NCI-H1930 (cell line): ENCODE measurements at regions not wholly inside any gene's neighbourhood (a gene's known extent, or its start where the extent isn't known, plus 50 kb on each side); places are given as distances from the start of the nearest gene placed in this dataset.

Experiments
- DNase-seq, 2 experiments: peaks; one replicate each; lab custom pipeline; 2025; lab: John Stamatoyannopoulos, UW

DNA sequence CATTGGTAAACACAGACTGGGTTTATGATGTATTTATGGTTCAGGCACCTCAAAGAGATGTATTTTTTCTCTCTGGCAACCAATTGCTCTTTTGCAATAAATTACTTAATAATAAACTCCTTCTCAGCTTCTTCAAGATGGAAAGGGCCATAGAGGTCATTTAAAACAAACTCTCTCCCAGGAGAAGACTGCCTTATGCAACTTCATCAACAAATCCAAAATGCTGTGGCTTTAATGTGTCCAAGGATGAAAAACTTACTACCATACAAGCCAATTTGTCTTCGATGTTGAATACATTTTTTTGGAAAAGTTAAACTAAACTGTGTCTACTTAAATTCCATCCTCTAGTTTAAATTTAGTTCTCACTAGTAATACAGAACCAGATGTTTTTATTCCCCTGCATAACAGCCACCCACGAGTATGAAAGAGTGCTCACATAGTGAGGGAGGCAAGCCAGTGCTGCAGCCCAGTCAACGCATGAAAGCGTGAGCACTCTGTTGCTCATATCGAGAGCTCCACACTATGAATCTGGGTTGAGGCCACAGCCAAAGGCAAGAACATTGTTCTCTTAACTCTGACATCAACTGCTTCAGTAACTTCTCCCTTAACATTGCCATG is 761.3 kb upstream of the GRM7 start:
- DNase-seq, result no peak

DNA sequence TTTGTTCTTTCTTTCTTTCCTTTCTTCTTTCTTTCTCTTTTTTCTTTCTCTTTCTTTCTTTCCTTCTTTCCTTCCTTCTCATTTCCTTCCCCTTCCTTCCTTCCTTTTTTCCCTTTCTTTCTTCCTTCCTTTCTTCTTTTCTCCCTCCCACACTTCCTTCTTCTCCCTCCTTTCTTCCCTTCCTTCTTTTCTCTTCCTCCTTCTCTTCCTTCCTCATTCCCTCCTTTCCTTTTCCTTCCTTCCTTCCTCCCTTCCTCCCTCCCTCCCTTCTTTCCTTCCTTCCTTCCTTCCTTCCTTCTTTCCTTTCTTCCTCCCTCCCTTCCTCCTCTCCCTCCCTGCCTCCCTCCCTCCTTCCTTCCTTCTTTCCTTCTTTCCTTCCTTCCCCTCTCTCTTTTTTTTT is 755.7 kb upstream of the GRM7 start:
- DNase-seq, result no peak

DNA sequence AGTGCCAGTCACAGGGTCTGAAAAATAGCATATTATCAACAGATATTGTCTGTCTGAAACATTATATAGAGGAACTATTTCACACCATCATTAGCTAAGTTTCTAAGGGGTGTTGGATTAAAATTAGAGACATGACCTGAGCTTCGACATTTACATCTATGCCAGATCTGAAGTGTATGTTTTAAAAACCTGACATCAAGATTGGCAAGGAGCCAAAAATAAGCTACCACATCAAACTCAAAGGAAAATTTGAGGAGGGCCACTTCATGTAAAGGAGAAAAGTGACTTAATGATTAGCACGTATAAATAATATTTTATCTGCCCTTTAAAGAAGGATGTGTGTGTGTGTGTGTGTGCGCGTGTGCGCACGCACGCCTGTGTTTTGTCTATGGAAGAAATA is 752.0 kb upstream of the GRM7 start:
- DNase-seq, result no peak

DNA sequence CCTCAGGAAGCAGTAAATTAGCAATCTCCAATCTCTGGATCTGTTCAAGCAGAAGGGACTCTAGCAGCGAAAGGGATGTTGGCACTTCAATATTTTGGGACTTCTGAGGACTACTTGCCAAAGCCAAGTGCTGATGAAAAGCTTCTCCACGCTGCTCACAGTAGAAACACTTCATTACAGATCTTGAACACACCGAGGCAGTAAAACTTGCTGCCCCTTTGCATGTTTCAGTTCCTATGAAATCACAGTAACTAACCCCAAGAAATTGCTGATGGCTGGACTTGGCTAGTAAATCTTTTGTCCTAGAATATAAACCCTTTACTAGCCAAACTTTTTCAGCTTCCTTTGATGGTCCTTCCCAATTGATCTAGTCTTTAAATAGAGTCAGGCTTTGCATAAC is 750.5 kb upstream of the GRM7 start:
- no peak for DNase-seq

DNA sequence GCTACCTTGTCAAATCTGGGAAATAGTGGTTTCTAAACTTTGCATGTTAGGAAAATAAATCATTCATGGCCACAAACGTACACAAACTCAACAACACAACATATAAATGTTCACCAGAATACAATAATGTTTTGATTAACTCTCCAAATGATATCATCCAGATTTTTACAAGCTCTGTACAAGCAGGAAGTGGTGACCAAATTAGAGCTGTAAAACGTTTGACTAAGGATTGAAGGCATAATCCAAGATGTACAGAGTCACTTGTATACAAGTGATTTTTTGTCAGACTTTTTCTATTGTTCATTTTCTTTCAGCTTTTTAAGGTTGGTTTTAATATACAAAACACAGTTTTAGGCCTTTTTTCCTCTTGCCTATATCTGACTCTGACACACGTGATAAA is 748.4 kb upstream of the GRM7 start:
- DNase-seq, result no peak

DNA sequence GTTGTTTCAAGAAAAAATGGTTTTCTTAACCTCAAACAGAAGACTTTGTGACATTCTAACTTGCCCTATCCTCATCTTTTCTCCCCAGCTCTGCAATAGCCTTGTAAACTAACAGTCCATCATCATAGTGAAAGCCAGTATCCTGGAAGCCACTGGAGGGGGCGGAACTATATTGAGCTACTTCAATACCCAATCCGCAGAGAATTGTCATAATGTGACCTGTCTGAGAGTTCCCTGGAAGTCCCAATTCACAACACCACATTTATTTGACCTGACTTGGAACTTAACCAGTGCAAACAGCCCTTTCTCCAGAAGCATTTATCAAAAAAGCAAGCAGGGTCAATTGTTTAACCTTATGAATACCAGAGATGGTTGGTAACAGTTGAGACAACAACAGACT is 747.6 kb upstream of the GRM7 start:
- no peak for DNase-seq

DNA sequence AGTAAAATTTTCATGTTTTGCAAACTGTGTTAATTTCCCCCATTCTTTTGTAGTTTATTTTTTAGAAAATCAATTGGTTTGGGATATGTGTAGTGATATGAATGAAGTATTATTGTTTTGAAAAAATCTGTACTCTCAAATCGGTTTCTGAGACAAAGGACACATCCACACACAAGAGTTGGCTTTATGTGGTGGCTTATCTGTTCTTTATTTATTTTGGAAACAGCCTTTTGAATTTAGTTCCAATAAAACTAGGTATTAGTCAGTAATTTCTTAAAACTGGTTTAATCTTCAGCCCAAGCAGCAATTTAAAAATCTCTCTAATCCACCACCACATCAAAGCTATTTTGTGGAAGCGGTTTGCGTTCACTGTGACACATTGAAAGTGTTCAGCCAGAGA is 741.5 kb upstream of the GRM7 start:
- no peak for DNase-seq

DNA sequence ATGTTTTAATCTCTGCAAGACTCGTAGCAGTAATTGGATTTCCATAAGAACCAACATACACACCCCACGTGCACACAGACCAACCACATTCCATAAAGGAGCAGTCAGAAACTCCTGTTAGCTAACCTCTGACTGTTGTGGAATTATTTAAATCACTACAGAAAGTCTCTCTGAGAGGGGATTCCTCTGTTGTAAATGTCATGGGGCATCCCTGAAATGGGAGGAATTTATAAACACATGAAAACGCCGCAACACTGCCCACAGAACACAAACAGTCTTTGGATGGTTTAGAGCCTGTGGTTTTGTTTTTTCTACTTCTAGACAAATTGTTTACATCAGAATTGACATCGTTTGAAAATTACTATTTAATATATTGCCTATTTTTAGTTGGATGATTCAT is 740.1 kb upstream of the GRM7 start:
- DNase-seq, result no peak

DNA sequence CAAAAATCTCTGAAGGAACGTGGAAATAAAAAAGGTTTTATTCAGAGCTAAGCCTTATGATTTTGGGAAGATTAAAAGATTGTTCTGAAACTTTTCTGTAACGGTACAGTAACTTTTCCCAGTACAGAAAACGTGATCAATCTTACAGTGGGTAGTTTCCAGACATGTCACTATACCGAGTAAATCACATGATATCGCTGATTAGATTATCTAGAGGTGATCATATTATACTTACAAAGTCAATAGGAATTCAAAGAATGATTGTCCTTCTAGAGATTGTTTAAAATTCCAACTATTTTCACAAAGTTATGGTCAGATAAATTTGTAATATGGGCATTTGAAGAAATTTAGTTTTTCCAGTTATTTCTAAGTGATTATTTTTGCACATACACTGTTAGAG is 736.0 kb upstream of the GRM7 start:
- DNase-seq, result no peak

DNA sequence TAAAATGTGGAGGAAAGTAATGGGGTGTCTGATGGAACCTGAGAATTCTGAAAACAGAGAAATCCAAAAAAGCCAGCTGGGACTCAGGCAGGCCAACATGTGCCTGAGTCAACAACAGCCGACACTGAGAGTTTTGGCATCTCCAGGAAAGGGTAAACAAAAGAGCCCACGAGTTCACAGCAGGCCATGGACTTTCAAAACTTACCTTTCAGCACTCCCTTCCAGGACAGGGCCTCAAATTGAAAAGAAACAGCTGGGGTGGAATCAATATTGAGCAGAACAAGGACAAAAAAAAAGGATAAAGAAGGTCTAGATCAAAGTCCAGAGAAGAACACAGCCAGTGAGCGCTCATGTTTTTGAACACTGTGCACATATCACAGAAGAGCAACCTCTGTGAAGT is 735.4 kb upstream of the GRM7 start:
- DNase-seq, result no peak

DNA sequence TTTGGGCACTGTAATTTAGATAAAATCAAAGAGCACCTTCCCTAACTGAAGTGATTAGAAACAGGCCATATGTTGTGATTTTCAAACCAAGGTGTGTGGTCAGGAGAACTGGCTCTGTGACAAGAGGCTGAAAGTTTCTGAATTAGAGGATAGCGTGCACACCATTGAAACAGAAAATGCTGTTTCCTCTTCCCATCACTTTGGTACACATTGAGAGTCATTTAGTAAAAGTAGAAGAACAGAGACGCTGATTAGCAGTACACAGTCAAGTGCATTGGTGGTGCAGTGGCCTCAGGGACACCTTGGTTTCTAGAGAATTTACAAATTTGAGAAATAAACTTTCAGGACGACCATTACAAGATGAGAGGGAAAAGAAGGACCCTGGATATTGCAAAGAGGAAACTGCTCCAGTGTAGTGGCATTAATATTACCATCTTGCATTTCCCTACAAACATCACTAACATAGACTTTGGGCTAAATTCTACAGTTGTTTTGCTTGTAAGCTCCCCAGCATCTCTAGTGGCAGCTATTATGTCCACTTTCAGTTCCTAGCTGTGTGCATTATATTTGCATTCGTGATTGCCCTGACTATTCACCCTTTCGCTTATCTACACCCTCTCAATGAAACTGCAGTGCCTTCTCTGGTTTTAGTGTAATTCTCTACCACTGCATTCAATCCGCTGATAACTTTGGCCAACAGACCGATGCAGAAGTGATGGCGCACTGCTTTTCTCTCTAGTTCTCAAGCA is 728.1 kb upstream of the GRM7 start:
- DNase-seq, result no peak

DNA sequence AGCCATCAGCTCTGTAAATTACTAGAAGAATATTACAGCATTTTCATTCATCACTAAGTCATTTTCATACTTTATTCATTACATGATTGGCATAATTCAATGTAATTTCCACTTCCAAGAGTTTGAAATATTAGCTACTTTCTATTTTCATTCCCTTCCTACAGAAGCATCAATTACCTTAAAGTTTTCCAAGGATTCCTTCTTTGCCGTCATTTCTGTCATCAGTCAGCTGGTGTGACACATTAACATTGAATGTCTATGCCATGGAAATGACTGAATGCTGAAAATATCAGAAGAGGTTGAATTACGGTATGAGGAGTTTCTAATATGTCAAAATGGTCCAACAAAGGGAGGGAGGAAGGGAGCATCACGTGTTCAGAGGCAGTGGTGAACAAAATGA is 718.2 kb upstream of the GRM7 start:
- DNase-seq, result no peak

DNA sequence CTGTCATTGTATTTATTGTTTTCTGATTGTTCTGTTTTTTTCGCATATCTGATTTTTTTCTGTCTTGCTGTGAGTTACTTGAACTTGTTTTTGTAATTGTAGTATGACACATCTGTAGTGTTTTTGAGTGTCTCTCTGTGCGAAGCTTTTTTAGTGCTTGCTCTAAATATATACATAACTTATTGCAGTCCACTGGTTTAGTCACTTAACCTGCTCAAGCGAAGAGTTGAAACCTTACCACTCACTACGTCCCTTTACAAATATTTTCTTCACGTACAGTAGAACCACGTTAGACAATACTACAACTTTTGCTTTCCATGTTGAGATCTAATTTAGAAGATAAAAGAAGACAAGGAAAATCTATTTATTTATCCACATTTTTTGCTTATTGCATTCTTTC is 713.0 kb upstream of the GRM7 start:
- no peak for DNase-seq

DNA sequence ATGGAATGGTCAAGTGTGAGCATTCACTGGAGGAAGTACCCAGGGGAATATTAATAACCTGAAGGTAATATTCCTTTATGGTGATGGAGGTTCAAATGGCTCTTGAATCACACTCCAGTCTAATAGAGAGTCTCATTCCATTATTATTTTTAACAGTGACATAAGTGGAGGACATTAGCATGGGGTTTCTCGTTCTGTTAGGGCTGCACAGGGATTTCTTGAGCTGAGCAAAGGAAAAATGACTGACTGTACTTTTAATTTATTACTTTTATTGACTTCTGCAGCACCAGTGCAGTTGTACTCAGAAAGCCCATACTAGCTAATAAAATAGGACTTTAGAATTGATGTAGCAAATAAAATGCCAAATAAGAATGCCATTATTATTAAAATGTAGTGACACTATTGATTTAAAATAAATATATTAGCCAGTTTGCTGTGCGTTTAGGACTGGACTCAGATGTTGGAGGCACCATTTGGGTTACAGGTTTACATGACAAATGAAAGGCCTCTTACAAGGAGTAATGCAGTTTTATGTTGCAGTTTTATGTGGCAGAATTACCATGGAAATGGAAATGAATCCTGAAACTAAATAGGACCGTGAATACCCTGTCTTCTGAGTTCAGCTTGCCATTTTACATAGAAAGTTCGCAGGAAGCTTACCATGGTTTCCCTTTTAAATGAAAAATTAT is 705.1 kb upstream of the GRM7 start:
- DNase-seq, result no peak

DNA sequence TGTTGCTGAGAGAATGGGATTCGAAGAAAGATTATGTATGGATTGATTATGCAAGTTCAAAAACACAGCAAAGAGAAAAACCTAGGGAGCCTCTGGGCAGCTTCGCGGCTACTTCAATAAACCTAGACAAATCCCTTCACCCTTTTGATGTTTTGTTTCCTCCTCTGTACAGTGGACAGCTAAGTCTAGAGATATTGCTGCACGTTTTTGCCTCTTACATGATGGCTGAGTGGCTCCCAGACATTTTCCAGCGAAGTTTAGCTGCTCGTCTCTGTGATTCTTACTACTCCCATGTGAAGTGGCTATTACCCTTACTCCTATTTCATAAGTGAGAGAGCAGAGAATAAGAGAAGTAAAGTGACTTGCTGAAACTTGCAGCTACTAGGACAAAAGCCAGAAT is 695.0 kb upstream of the GRM7 start:
- DNase-seq, result no peak

DNA sequence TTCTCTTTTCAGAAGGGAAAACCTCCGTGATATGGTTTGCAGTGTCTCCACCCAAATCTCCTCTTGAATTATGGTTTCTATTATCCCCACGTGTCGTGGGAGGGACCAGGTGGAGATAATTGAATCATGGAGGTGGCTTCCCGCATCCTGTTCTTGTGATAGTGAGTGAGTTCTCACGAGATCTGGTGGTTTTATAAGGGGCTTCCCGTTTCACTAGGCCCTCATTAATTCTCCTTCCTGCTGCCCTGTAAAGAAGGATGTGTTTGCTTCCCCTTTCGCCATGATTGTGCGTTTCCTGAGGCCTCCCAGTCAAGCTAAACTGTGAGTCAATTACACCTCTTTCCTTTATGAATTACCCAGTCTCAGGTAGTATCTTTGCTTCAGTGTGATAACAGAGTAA is 692.7 kb upstream of the GRM7 start:
- no peak for DNase-seq

DNA sequence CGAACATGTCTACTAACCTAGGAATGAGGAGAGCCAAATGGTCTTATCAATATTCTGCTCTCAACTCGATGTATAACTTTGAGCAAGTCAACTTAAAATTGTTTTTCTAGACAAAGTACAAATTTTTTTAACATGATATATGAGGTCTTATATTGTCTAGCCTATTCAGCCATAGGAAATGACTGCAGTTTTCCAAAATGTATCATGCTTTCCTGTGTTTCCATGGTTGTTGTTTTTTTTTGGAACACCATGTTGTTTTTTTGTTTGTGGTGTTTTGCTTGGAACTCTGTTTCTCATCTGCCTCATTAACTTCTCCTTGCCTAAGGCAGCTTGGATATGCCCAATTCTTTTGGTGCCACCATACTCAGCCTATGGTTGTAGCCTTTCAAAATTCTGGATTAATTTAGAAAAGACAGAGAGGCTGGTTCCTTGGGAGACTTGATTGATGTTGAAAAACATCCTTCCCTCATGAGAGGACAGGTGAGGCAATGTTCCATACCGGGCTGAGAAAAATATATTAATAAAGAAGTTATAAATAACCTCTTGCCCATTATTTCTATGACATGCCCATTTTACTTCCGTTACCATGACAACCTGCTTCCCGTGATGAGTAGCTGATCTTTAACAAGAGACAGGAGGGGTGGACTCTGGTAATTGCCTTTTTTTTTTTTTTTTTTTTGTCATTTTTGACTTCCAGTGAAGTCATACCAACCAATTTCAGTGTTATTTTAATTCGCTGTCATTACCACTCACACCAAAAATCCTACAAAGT is 687.9 kb upstream of the GRM7 start:
- DNase-seq, result no peak

DNA sequence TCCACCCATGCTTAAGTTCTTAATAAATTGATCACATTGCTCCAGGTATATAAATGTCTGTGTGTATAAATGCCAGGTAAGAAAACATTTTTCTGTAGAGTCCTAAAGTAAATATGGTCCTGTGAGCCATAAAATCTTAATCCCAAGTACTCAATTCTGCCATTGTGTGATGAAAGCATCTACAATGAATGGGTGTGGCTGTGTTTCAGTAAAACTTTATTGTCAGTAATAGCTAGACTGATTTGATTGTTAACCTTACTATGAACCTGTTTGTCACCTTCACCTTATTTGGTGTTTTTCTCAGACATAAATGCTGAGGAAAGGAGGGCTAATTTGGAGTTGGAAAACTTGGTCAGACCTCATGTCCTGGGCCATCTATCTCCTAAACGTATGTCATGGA is 683.5 kb upstream of the GRM7 start:
- DNase-seq, result no peak

DNA sequence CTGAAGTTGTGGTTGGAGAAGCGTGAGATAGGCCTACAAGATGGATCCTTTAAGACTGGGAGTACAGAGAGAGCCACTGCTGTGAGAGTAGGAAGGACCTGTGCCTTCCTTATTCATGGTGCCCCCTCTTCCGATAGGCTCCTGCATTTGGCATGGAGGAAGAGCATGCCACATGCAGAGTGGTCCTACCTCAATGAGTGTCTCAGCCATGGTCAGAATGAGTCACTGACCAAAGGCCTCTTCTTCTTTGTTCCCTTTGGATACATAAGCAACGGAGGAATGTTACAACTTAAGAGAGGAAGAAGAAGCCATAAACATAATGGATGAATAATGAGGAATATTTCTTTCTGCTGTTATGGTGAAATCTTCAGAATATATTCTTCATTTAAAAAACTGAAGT is 681.2 kb upstream of the GRM7 start:
- DNase-seq, result no peak

DNA sequence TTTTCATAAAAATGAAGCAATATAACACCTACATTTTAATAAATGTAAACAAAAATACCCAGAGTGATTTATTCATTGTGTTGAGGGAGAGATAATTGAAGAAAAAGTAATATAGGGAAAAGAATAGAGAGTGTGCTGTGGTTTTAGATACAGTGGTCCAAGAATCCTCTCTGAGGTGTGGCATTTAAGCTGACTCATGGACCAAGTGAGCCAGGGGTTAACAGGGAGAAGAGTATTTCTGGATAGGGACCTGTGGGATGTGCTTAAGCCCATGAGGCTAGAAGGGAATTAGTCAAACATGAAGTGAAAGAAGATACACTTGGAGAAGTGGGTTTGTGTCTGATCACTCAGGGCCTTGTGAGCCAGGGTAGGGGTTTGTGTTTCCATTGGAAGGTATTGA is 680.7 kb upstream of the GRM7 start:
- no peak for DNase-seq

DNA sequence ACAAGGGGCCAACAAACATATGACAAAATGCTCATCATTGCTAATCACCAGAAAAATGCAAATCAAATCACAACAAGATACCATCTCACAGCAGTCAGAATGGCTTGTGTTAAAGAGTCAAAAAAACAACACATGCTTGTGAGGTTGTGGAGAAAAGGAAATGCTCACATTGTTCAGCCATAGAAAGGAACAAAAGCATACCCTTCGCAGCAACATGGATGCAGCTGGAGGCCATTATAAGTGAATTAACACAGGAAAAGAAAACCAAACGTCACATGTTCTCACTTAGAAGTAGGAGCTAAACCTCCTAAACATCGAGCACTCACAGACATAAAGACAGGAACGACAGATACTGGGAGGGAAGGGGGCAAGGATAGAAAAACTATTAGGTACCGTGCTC is 678.4 kb upstream of the GRM7 start:
- no peak for DNase-seq

DNA sequence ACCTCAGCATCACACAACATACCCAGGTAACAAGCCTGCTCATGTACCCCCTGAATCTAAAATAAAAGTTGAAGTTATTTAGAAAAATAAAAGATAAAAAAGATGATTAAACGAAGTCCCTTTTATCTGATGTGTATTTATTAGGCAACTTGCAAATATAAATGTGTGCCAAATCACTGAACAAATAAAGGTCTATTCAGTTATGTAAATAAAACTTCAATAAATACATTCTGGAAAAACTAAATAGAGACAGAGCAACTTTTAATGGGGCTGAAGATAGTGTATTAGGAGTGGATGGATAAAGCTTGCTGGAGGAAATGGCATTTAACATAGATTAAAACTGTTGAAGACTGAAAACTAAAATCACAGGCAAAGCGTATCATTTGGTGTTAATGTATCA is 678.0 kb upstream of the GRM7 start:
- no peak for DNase-seq

DNA sequence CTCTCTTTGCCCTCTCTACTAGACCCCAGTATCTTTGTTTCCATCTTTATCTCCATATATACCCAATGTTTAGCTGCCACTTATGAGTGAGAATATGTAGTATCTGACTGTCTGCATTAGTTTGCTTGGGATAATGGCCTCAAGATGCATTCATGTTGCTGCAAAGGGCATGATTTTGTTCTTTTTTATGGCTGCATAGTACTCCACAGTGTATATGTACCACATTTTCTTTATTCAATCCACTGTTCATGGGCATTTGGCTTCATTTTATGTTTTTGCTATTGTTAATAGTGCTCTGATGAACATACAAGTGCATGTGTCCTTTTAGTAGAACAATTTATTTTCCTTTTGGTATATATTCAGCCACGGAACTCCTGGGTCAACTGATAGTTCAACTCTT is 671.5 kb upstream of the GRM7 start:
- DNase-seq, result no peak
